ENCODE measurements at regions not wholly inside any gene's neighbourhood (a gene's known extent, or its start where the extent isn't known, plus 50 kb on each side); places are given as distances from the start of the nearest gene placed in this dataset.
"Not testable (repeated sequence)": the region's sequence is repeated elsewhere in the genome, so short reads cannot be mapped to it uniquely, and the experiment has no call there.

DNA sequence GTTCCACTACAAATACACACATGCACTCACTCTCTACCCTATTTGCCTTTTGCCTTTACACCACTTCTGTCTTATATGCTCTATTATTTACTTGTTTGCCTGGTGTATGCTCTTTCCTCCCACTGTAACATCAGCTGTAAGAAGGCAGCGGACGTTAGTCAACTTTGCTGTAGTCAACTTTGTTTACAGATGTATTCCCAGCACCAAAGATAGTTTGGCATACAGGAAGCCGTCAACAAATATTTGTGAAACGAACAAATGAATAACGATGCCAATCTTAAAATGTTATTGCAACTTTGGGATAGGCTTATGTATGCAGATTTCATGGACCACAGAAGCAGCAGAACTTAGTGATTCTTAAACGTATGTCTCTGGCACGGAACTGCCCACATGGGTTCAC, 138.3 kb upstream of the GALNT2 start:
- DNase-seq (ENCODE audit: low spot score), result no peak

DNA sequence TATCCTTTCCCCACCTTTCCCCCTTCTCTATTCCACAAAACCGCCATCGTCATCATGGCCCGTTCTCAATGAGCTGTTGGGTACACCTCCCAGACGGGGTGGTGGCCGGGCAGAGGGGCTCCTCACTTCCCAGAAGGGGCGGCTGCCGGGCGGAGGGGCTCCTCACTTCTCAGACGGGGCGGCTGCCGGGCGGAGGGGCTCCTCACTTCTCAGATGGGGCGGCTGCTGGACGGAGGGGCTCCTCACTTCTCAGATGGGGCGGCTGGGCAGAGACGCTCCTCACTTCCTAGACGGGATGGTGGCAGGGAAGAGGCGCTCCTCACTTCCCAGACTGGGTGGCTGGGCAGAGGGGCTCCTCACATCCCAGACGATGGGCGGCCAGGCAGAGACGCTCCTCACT, 135.3 kb upstream of the GALNT2 start:
- DNase-seq (ENCODE audit: low spot score), result not testable (repeated sequence)

DNA sequence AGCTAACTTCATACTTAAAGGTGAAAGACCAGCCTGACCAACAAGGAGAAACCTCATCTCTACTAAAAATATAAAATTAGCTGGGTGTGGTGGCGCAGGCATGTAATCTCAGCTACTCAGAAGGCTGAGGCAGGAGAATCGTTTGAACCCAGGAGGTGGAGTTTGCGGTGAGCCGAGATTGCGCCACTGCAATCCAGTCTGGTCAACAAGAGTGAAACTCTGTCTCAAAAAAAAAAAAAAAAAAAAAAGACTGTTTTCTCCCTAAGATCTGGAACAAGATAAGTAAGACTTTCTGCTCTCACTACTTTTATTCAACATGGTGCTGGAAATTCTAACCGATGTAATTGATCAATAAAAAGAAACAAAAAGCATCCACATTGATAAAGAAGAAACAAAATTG, 131.9 kb upstream of the GALNT2 start:
- not testable (repeated sequence) for DNase-seq (ENCODE audit: low spot score)

DNA sequence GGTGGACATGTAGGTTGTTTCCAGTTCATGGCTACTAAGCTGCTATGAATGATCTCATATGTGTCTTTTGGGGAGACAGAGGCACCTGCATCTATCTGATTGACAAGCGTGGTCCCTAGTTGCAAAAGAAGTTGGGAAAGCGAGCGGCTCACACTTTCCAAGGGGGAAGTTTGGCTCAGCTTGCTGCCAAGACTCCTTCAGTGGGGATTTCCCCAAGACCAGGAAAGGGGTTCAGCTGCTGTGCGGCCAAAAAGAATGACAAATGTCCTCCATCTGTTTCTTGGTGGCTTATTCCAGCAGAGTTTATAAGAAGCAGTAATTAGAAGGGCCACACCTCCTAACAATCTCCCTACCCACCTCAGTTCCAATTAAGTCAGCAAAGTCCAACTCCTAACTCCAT, 128.5 kb upstream of the GALNT2 start:
- no peak for DNase-seq (ENCODE audit: low spot score)

DNA sequence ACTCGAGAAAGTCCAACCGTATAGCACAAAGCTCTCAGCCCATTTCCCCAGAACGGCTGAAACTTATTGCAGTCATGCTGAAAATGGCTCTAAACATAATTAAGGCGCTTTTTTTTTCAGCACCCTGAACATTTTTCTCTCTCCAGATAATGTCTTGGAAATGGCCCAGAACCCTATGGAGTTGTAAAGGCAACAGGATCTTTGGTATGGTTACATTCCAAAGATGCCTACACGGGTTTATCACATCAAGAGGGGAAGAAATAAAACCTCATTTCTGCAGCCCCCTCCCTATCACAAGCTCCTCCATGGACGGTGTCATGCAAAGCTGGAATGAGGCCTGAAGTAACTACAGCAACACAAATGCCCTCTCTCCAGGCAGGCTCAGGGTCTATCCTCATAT, 126.4 kb upstream of the GALNT2 start:
- no peak for DNase-seq (ENCODE audit: low spot score)

DNA sequence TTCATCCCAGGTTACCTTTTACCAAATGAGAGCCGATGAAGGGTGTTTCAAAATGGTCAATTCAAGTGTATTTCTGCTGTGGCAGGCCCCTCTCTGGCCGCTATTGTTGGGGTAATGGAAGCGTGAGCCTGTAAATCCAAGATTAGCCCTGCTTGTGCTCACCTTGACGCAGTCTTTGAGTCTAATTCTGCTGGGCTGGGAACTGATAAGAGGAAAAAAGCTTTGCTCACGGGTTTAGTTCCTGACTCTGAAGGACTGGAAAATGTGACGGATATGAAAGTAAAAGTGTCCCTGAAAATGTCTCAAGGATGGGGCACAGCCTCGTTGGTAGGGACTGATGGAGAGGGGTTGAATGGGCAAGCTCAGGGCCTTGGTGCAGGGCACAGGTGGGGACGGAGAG, 125.9 kb upstream of the GALNT2 start:
- DNase-seq (ENCODE audit: low spot score), result no peak

DNA sequence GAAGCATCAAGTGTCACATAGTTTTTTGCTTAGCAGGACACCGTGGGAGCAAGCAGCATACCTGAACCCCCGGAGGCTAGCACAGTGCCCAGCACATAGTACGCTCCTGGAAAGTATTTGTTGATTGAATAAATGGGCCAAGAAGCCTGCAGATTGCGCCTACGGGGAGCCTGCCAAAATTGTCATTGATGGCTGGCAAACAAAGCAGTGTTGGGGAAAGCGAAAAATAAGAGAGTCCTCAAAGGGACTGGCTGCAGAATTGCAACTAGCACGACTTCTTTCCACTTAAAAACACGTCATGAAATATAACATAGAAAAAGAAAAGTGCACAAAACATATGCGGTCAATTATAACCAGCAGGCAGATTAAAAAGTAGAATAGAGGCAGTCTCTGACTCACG, 125.2 kb upstream of the GALNT2 start:
- DNase-seq (ENCODE audit: low spot score), result no peak

DNA sequence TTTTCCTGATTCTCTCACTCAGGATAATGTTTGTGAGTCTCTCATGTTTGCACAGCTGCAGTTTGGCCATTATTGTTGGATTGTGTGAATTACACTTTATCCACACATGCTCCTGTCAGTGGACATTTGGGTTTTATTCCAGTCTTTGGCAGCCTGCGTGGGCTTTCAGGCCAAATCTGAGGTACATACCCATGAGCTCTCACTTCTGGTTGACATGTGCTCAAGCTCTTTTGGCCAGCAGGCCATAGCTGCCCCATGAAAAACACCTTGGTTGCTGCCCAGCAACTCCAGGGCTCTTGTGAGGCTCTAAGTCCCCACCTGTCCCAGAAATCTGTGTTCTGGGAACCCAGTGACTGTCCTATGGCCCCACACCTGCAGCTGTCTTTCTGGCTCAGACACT, 124.5 kb upstream of the GALNT2 start:
- DNase-seq (ENCODE audit: low spot score), result no peak

DNA sequence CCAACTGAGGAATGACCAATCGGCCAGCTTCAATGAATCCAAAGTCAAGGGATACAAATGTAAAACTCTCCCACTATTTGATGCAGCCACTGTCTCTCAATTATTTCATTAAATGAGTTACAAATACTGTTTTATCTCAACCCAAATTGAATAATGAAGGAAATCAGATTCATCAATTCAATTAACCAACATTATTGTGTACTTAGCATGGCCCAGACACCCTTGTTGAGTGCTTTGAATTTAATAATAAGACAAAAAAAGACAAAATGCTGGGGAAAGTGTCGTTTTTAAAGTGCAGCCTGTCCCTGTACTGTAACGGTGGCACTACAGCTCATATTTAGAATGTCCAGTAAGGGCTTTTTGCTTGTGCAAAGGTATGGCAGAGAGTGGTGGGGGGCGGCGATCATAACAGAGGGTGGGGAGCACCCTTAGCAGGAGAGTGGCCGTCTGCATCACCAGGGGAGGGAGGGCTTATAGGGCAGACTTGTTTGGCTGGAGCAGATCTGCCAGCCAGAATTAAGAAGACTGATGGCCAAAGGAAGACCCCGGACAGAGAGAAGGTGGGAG, 123.8 kb upstream of the GALNT2 start:
- DNase-seq (ENCODE audit: low spot score), result no peak

DNA sequence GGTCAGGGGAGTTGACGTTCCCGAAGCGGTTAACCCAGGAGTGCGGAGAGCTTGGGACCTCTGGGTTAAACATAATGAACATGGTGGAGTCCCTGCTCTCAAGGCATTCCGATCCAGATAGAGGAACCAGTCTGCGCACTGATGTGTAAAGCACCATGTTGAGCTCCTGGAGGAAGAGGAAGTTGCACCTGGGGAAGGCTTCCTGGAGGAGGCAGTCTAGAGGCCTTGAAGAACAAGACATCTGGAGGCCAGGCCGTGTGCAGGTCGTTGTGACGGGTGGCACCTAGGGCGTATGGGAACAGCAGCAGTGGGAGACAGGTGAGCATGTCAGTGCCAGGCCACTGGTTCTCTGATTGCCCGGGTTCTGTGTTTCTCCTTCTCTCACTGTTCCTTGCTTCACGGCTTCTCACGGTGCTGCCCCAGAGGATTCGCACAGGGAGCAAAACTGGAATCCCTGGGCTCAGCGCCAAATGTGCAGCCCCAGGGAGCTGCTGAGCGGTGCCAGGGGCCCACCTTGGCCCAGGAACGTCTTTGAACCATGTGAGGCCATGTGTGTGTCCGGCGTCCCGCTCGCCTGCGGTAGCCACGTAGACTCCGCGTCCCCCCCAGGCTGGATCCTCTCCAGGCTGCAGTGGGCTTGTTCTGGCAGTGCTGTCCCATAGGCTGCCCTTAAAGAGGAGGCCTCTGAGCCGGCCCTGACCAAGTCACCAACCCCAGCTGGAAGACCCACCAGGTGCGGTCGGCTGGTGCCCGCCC, 122.9 kb upstream of the GALNT2 start:
- DNase-seq (ENCODE audit: low spot score), result no peak

DNA sequence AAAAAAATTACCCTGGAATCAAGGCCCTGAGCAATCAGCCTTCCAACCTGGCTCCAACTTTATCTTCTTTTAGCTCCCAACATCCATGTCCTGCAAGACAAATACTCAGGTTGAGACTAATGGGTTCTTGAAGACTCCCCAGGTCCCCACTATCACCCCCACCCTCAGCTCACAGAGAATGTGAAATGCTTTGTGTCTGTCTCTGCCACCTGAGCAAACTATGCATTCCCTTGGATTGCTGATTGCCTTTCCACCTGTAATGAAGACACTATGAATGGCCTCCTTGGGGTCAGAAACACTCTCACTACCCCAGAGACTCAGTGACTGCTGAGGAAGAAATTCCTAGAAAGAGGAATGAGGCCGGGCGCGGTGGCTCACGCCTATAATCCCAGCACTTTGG, 121.2 kb upstream of the GALNT2 start:
- no peak for DNase-seq (ENCODE audit: low spot score)

DNA sequence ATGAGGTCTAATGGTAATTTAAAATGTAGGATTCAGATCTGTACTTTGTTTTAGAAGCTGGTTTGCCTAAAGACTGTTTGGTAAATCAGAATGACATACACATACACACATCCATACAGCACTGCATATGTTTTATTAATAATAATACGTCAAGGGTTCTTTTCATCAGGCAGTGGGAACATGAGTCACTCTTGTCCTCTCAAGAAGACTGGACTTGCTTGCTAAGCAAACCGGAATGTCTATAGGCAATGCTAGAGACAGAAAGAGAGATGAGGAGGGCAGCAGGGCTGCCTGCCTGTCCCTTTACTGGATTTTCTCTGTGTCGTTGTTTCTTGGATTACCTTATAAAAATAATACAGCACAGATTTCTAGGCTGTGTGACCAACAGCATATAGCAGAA, 119.1 kb upstream of the GALNT2 start:
- DNase-seq (ENCODE audit: low spot score), result no peak

DNA sequence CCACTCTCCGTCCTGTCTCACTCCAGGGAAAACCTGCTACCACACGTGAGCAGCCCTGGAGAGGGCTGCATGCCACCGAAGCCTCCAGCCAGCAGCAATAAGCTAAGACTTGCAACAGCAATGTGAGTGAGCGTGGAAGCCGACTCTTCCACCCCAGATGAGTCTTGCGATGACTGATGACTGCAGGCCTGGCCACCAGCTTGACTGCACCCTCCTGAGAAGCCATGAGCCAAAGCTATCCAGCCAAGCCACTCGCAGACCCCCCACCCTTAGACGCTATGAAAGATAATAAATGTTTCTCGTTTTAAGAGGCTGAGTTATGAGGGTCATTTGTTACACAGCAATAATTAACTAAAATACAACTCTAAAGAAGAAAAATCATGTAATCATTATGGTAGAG, 118.6 kb upstream of the GALNT2 start:
- no peak for DNase-seq (ENCODE audit: low spot score)

DNA sequence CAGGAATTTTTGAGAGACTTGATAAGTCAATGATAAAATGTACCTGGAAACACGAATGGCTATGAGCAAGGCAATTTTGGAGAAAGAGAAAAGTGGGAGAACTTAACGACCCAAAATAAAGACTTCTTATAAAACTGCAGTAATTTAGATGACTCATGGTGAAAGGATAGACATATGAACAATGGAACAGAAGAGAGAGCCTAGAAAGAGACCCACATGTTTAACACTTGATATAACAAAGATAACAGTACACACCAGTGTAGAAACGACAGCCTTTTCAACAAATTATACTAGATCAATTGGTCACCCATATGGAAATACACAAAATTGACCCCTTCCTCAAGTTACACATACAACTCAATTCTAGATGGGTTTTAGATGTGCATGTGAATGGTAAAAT, 117.5 kb upstream of the GALNT2 start:
- DNase-seq (ENCODE audit: low spot score), result no peak

DNA sequence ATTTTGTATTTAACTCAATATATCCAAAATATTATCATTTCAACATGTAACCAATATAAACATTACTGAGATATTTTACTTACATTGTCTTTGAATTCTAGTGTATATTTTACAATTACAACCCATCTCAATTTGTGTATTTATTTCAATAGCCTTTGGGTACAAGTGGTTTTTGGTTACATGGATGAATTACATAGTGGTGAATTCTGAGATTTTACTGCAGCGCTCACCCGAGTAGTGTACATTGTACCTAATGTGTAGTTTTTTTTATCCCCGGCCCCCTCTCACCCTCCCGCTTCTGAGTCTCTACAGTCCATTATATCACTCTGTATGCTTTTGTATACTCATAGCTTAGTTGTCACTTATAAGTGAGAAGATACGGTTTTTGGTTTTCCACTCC, 117.0 kb upstream of the GALNT2 start:
- DNase-seq (ENCODE audit: low spot score), result no peak

DNA sequence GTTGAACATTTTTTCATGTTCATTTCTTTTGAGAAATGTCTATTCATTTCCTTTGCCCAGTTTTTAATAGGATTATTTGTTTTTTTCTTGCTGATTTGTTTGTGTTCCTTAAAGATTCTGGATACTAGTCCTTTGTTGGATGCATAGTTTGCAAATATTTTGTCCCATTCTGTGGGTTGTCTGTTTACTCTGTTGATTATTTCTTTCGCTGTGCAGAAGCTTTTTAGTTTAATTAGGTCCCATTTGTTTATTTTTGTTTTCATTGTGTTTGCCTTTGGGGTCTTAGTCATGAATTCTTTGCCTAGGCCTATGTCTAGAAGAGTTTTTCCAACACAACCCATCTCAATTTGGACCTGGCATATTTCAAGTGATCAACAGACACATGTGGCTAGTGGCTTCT, 116.1 kb upstream of the GALNT2 start:
- no peak for DNase-seq (ENCODE audit: low spot score)

DNA sequence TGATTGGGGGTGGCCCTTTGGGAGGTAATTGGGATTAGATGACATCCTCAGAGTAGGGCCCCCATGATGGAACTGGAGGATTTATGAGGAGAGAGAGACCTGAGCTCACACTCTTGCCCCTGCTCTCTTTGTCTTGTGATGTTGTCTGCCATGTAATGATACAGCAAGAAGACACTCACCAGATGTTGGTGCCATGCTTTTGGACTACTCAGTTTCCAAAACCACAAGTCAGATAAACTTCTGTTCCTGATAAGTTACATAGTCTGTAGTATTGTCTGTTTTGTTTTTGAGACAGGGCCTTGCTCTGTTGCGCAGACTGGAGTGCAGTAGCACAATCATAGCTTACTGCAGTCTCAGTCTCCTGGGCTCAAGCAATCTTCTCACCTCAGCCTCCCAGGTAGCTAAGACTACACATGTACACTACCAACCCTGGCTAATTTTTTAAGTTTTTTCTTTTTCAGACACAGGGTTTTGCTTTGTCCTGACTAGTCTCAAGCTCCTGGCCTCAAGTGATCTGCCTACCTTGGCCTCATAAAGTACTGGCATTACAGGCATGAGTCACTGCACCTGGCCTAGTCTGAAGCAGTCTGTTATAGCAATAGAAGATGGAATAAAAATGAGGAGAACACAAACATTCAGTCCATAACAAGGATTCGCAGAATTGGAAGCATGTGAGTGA, 115.0 kb upstream of the GALNT2 start:
- DNase-seq (ENCODE audit: low spot score), result no peak

DNA sequence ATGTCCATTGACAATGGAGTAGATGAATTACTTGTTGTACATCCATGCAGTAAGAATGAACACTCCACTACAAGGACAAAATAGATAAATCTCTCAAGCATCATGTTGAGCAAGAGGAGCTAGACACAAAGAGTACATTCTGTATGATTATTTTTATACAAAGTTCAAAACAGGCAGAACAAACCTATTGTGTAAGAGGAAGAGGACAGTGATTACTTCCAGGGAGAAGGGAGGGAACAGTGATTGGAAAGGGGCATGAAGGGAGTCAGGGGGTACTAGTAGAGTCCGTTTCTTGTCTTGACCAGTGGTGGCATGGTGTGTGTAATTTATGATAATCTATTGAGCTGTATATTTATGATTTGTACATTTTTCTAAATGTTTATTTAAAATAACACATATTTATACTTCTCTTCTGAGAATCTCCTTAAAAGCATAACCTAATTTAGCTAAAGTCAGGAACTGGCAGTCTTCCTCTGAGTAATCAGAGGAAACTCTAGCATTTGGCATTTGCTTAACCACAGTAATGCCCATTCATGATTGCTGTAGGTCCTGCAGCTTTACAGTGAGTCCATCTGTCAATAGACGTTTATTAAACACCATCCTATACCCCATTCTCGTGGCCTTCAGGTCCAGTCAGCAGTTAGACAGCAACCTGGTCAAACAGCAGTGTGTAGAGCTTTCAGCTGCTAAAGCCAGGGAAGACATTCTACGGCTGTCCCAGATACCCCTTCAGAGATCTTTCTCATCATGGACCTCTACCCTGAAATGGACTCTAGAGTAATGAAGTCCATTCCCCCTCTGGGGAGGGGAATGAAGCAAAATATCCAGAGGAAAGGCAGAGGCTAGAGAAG, 114.1 kb upstream of the GALNT2 start:
- no peak for DNase-seq (ENCODE audit: low spot score)

DNA sequence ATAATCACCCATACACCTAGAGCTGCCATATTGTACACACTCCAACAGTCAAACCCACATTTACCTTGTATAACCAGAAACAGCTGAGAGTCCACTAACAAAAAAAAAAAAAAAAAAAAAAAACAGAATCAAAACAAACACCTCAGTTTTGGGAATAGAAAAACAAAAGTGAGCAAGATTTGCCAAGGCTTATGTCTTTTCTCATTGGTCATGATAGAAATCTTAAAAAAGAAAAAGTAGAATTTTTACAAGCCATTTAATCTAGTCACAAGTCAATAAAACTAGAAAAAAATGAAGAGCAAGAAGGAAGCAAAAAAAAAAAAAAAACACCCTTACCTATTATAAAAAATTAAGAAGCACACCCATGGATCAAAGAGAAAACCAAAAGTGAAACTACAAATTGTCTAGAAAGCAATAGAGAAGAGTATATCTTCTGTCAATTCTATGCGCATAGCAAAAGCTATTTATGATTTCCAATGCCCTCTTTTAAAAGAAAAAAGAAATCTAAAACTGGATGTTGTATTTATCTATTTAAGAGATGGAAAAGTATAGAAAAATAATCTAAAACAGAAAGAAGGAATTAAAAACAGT, 113.2 kb upstream of the GALNT2 start:
- no peak for DNase-seq (ENCODE audit: low spot score)

DNA sequence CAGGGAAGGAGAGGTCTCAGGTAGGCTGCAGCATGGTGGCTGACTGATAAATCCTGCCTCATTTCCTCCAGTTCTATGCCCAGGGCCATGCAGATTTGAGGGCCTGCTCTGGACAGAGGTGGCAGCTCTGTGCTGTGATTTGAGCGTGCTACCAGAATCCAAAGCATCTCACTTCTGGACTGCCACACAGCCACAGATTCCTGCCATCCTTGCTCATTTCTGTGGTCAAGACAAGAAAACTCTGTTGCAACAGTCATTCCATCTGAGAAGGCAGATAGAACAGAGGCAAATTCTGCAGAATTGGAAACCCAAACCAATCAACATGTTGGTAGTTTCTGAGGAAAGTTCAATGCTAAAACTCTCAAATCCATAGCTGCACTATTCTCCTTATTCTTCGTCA, 102.8 kb upstream of the GALNT2 start:
- DNase-seq (ENCODE audit: low spot score), result no peak

DNA sequence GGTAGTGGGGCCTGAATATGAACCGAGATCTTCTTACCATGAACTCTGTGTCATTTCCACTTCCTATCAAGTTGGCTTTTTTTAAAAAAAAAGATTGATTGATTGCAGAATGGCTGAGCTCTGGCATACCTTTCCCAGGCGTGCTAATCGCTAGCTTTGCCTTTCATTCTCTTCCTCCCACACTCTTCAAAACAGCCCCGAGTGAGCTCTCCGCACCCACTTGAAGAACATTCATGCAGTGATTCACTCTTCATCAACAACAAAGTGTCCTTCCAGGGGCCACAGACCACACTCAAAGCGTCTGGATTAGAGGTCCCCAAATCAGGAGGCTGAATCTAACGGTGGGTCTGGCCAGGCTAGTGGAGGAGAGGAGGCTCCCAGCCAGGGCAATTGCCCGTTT, 96.3 kb upstream of the GALNT2 start:
- no peak for DNase-seq (ENCODE audit: low spot score)

DNA sequence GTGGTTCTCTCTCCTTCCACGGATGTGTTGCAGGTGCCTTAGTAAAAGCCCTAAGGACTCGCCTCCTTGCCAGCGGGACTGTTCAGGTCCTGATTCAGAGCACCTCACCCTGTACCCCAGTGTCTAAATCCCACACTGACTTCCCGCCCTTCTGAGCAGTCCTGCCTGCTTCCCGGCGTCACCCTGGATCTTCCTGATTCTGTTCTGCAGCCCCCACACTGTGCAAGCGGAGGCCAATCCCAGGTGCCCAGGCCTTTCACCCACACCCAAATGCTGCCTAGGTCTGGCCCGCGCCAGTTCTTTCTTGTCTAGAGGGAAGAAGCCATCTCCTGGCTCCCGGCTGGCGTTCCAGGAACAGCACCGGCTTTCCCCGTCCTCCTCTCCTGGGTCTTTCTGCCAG, 95.9 kb upstream of the GALNT2 start:
- no peak for DNase-seq (ENCODE audit: low spot score)
